Upper lobe of left lung (tissue), 6 donors: ENCODE measurements at regions not wholly inside any gene's neighbourhood (a gene's known extent, or its start where the extent isn't known, plus 50 kb on each side); places are given as distances from the start of the nearest gene placed in this dataset.

Source experiments
- ATAC-seq, 2 donors: fragments of 200-7000 bp; cut with Tn5 transposase; one replicate each; pipeline ENCODE4 v1.9.1; 2022; ENCODE audit warnings: mild to moderate bottlenecking in 2 of 2, moderate library complexity in 2 of 2; ENCODE audit not compliant: low FRiP score in 2 of 2
- DNase-seq, 2 donors: peaks; one replicate each; pipeline ENCODE4 v3.0.0-alpha.2; 2019 to 2020
- H3K27ac ChIP-seq, 4 donors: fragments of 200-600 bp; sonication (generic); one replicate each; pipeline ENCODE4 v1.5.1; 2016 to 2019
- H3K27me3 ChIP-seq, 4 donors: fragments of 200-600 bp; sonication (generic); one replicate each; pipeline ENCODE4 v1.5.1; 2017 to 2019
- H3K36me3 ChIP-seq, 4 donors: fragments of 200-600 bp; sonication (generic); one replicate each; pipeline ENCODE4 v1.5.1; 2016 to 2019
- H3K4me1 ChIP-seq, 4 donors: fragments of 200-600 bp; sonication (generic); one replicate each; pipeline ENCODE4 v1.5.1; 2018 to 2019
- H3K4me3 ChIP-seq, 4 donors: fragments of 200-600 bp; sonication (generic); one replicate each; pipeline ENCODE4 v1.5.1; 2017 to 2019; ENCODE audit warnings: mild to moderate bottlenecking in 2 of 4, moderate library complexity in 1 of 4
- H3K9me3 ChIP-seq, 4 donors: fragments of 200-600 bp; sonication (generic); one replicate each; pipeline ENCODE4 v1.5.1; 2018 to 2019
- EP300 ChIP-seq, 4 donors: sonication (generic); formaldehyde crosslinking; IDR thresholded peaks; one replicate each; pipeline ENCODE4 v1.5.1; 2017; ENCODE audit warnings: antibody characterized with exemption in 4 of 4, control low read depth in 2 of 4
- POLR2A ChIP-seq, 4 donors: fragments of 450-650 bp; IDR thresholded peaks; one replicate each; pipeline ENCODE4 v1.5.1; 2016 to 2017; ENCODE audit warnings: antibody characterized with exemption in 4 of 4, mild to moderate bottlenecking in 2 of 4
- POLR2AphosphoS5 ChIP-seq, 2 donors: sonication (generic); formaldehyde crosslinking; IDR thresholded peaks; one replicate each; pipeline ENCODE4 v1.5.1; 2017; ENCODE audit warnings: antibody characterized with exemption in 2 of 2
- WGBS, 2 donors: methylation state at CpG; one replicate each; pipeline ENCODE4 v1.1.5; 2017 to 2018; 5-methylcytosine and 5-hydroxymethylcytosine counted together
- TF ChIP-seq, protein P1 (sequence below), 6 experiments: fragments of 450-650 bp in 4 of 6; fragments of 200-600 bp in 2 of 6; sonication (generic) in 2 of 6; IDR thresholded peaks; one replicate each; pipeline ENCODE4 v1.5.1; 2016 to 2019; ENCODE audit warnings: antibody characterized with exemption in 6 of 6
- donor health status: DM: no; HTN: no; CAD: no; lungs with moderate emphysema.
- donor health status: DM: no; HTN: yes; CAD: no; lungs with severe emphysema.

DNA sequence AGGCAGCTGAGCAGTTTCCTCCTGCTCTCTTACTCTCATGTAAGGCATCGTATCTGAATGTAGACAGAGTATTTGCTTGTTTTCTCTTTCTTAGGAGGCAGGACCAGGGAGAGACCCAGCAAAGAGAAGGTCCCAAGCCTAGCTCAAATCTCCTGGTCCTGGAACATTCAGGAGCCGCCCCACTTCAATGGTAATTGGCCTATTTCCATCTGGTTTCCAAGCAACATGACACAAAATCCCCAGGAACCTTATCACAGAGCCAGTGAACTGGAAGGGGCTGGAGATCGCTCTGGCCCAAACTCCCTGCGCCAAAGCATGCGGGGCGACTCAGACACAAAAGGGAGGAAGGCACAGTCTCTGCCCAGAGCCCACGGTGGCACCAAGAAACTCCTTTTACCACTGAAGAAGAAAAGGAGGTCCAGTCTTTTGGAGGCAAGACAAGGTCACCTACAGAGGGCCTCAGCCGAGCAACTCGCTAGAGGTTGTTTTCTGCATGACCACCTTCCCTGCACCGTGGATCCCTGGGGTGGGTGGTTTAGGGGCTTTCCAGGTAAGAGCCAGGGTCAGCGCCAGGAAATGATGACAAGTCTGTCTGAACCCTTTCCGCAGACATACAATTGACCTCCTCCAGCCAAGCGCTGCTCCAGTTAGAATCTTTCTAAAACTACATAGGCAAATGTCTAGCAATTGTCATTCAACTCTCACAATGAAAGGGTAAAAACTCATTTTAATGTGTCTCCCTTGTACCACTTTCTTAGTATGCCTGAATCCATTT is 394.7 kb downstream of the SOX9 start:
- Histone ChIP-seq H3K4me3 (no peak overlapping the region), H3K4me1 (peaks cover 0 to 18% (median 11%) of the 10 kb centered on the region in 4 donors), H3K9me3 (no peaks in the 10 kb centered on the region), H3K27ac (no peak overlapping the region), H3K27me3 (no peaks in the 10 kb centered on the region), H3K36me3 (no peaks in the 10 kb centered on the region)
- DNase-seq (no peak), ATAC-seq (no peak)
- 67 to 73% methylated on average over 13 of the region's 13 CpGs for WGBS, 2 donors
- TF ChIP-seq, protein P1, sequence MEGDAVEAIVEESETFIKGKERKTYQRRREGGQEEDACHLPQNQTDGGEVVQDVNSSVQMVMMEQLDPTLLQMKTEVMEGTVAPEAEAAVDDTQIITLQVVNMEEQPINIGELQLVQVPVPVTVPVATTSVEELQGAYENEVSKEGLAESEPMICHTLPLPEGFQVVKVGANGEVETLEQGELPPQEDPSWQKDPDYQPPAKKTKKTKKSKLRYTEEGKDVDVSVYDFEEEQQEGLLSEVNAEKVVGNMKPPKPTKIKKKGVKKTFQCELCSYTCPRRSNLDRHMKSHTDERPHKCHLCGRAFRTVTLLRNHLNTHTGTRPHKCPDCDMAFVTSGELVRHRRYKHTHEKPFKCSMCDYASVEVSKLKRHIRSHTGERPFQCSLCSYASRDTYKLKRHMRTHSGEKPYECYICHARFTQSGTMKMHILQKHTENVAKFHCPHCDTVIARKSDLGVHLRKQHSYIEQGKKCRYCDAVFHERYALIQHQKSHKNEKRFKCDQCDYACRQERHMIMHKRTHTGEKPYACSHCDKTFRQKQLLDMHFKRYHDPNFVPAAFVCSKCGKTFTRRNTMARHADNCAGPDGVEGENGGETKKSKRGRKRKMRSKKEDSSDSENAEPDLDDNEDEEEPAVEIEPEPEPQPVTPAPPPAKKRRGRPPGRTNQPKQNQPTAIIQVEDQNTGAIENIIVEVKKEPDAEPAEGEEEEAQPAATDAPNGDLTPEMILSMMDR (IDR thresholded peaks at IDR 0.05): no peak
- TF ChIP-seq EP300 (IDR thresholded peaks at IDR 0.05) (no peak), POLR2A (IDR thresholded peaks at IDR 0.05) (no peak), POLR2AphosphoS5 (IDR thresholded peaks at IDR 0.05) (no peak)

DNA sequence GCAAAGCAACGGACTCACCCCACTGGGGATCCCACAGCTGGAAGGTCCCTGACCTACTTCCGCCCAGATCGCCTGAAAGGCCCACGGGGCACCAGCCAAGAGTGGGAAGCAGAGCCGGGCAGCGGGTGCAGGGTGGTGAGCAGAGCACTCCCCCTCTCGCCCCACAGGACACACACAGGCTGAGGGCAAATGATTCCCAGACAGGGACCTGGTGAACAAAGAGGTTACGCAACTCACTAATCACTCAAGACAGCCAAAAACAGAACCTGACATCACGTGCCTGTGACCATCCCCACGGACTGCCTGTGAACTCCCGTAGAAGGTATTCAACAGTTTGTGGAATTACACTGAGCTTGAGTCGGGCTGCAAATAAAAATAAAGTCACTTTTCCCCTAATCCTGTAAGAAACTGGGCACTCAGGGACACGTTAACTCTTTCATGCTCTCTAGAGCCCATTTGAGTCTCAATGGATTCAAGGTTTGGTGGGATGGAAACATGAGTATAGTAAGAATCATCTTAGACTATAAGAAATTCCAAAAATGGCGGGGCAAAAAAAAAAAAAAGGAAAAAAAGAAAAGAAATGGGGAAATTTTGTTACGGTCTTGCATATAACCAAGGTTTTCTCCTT is 396.1 kb downstream of the SOX9 start:
- WGBS, 2 donors: 64 to 72% methylated on average over 14 to 15 of the region's 15 CpGs
- no peaks in the 10 kb centered on the region for H3K9me3 ChIP-seq
- no peak for DNase-seq
- H3K4me3 ChIP-seq: no peak overlapping the region
- ATAC-seq: no peak
- H3K36me3 ChIP-seq: no peaks in the 10 kb centered on the region
- no peak overlapping the region for H3K27ac ChIP-seq
- no peak for TF ChIP-seq EP300 (IDR thresholded peaks at IDR 0.05)
- TF ChIP-seq, protein P1 (IDR thresholded peaks at IDR 0.05): no peak
- no peaks in the 10 kb centered on the region for H3K27me3 ChIP-seq
- H3K4me1 ChIP-seq: peaks cover 0 to 18% (median 11%) of the 10 kb centered on the region in 4 donors

- no peaks in the 10 kb centered on the region for H3K9me3 ChIP-seq
- WGBS, 2 donors: 68 to 71% methylated on average over 7 of the region's 7 CpGs
- no peaks in the 10 kb centered on the region for H3K36me3 ChIP-seq
- TF ChIP-seq, protein P1 (IDR thresholded peaks at IDR 0.05): no peak
- no peak for TF ChIP-seq POLR2AphosphoS5 (IDR thresholded peaks at IDR 0.05)
- no peak for TF ChIP-seq POLR2A (IDR thresholded peaks at IDR 0.05)
- TF ChIP-seq EP300 (IDR thresholded peaks at IDR 0.05): no peak
- no peak overlapping the region for H3K4me3 ChIP-seq
- H3K27ac ChIP-seq: no peak overlapping the region
- ATAC-seq: no peak
- H3K4me1 ChIP-seq: peaks cover 0 to 18% (median 11%) of the 10 kb centered on the region in 4 donors
- no peak for DNase-seq
- no peaks in the 10 kb centered on the region for H3K27me3 ChIP-seq
These were observed 396.8 kb downstream of the SOX9 start for GRCh38 chr17:72517413-72518158.

- TF ChIP-seq EP300 (IDR thresholded peaks at IDR 0.05) (no peak), POLR2A (IDR thresholded peaks at IDR 0.05) (no peak), POLR2AphosphoS5 (IDR thresholded peaks at IDR 0.05) (no peak)
- TF ChIP-seq, protein P1 (IDR thresholded peaks at IDR 0.05): no peak
- H3K27me3 ChIP-seq: no peaks in the 10 kb centered on the region
- H3K36me3 ChIP-seq: no peaks in the 10 kb centered on the region
- H3K4me1 ChIP-seq: peaks cover 0 to 18% (median 11%) of the 10 kb centered on the region in 4 donors
- no peak overlapping the region for H3K4me3 ChIP-seq
- ATAC-seq (no peak), DNase-seq (no peak)
- WGBS, 2 donors: 72 to 74% methylated on average over 9 of the region's 9 CpGs
- no peak overlapping the region for H3K27ac ChIP-seq
- H3K9me3 ChIP-seq: no peaks in the 10 kb centered on the region
These were observed 397.4 kb downstream of the SOX9 start for GRCh38 chr17:72518159-72518732.
